ENCODE measurements at regions not wholly inside any gene's neighbourhood (a gene's known extent, or its start where the extent isn't known, plus 50 kb on each side); places are given as distances from the start of the nearest gene placed in this dataset.
A peak's percentile ranks its signal among the peaks of the same experiment; 100 is the strongest.

GRCh38 chr6:113329942-113330635 lies 527.1 kb upstream of the MARCKS start:
- DNase-seq: no peak

GRCh38 chr6:113330636-113330946 lies 526.6 kb upstream of the MARCKS start:
- no peak for DNase-seq

GRCh38 chr6:113331021-113331420 lies 526.1 kb upstream of the MARCKS start:
- DNase-seq: no peak

- DNase-seq: no peak
Observed at GRCh38 chr6:113338644-113339043, 518.5 kb upstream of the MARCKS start.

- no peak for DNase-seq
Observed at GRCh38 chr6:113339209-113339608, 517.9 kb upstream of the MARCKS start.

- DNase-seq: no peak
Observed at GRCh38 chr6:113340371-113340770, 516.8 kb upstream of the MARCKS start.

GRCh38 chr6:113343940-113344339 lies 513.2 kb upstream of the MARCKS start:
- DNase-seq: no peak

GRCh38 chr6:113344969-113345368 lies 512.2 kb upstream of the MARCKS start:
- DNase-seq: no peak

GRCh38 chr6:113347436-113347835 lies 509.7 kb upstream of the MARCKS start:
- peak; percentile 46 for DNase-seq

- no peak for DNase-seq
Observed at GRCh38 chr6:113350461-113350860, 506.7 kb upstream of the MARCKS start.

GRCh38 chr6:113351173-113351834 lies 505.8 kb upstream of the MARCKS start:
- no peak for DNase-seq

GRCh38 chr6:113352029-113352801 lies 504.9 kb upstream of the MARCKS start:
- DNase-seq: no peak

GRCh38 chr6:113352831-113353230 lies 504.3 kb upstream of the MARCKS start:
- DNase-seq: no peak

- no peak for DNase-seq
Observed at GRCh38 chr6:113353392-113353791, 503.8 kb upstream of the MARCKS start.

GRCh38 chr6:113354204-113354895 lies 502.8 kb upstream of the MARCKS start:
- no peak for DNase-seq

GRCh38 chr6:113356139-113356538 lies 501.0 kb upstream of the MARCKS start:
- DNase-seq: no peak

- DNase-seq: no peak
Observed at GRCh38 chr6:113357041-113357440, 500.1 kb upstream of the MARCKS start.

- DNase-seq: no peak
Observed at GRCh38 chr6:113358063-113358583, 499.0 kb upstream of the MARCKS start.

- peak; percentile 78 for DNase-seq
Observed at GRCh38 chr6:113359155-113360140, 497.7 kb upstream of the MARCKS start.

- DNase-seq: no peak
Observed at GRCh38 chr6:113361014-113361645, 496.0 kb upstream of the MARCKS start.

- DNase-seq: no peak
Observed at GRCh38 chr6:113362301-113363047, 494.7 kb upstream of the MARCKS start.

Data from DMS 273 treated with DMSO at 0.1 percent for 48 hours (cell line).